NCI-H2029 (cell line): ENCODE measurements at regions not wholly inside any gene's neighbourhood (a gene's known extent, or its start where the extent isn't known, plus 50 kb on each side); places are given as distances from the start of the nearest gene placed in this dataset.
"Not testable (repeated sequence)": the region's sequence is repeated elsewhere in the genome, so short reads cannot be mapped to it uniquely, and the experiment has no call there.

Experiments used
- DNase-seq: peaks from one replicate; lab custom pipeline; 2025; lab: John Stamatoyannopoulos, UW

DNA sequence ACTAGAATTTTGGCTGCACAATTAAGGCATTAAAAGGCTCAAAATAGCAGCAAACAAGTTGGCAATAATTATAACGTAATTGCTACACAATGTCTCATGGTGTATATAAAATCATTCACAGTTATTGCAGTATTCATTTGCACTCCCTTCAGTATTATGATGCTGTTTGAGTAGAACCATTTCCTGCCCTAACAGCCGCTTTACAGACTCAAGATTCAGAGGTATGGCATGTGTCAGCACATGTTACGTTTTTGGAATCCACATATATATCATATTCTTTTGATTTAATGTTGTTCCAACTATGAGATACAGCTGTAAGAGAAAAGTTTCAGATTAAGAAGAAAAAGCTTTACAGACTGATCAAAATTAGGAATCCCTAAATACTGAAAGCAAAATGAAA is 56.3 kb upstream of the NCKAP5 start:
- DNase-seq: no peak

DNA sequence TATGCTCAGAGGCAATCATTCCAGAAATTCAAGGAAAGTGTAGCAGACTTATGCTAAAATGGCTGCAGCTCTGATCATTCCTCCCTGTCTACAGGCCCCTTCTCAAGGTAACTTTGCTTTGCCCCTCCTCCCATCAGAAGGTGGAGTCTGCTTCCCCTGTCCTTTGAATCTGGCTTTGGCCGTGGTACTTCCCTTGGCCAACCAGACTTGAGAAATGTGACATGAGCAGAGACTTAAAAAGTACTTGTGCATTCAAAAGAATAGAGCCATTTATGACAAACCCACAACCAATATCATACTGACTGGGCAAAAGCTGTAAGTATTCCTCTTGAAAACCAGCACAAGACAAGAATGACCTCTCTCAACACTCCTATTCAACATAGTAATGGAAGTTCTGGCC is 59.5 kb upstream of the NCKAP5 start:
- DNase-seq: no peak

DNA sequence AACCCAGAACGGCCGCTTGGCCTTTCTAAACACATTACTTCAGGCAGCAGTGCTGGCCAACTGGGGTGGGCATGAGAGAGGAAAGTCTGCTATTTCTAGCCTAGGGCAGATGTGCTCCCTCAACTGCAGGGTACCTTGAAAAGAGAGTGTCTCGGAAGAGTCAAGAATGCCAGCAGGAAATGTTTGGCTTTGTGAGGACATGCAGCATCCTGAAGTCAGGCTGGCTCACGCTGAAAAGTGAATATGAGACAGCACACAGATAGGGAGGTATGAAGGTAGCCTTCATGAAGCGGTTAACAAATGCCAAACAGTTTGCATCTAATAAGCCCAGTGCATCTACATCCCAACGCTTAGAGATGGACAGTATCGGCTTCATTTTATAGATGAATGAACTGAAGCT is 65.0 kb upstream of the NCKAP5 start:
- no peak for DNase-seq

DNA sequence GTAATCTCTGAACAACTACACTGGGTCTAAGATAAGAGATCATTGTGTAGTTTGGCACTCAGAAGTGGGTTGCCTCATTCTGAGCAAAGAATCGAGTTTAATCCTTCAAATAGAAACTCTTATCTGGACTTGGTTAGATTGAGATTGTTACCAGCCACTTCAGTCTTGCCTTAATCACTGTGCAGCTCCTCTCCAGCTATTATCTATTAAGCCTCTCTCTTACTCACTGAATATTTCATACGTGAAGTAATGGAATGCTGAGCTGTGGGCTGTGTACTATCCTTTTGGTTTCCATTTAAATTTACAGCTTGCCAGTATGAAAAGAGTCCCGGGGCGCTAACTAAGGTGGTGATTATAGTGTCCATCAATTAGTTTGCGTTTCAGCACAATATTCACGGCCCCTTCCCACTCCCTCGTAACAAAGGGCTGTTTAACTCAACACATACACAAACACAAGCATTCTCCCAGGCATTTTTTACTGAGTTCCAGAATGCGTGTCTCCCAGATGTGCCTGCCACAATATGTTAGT is 65.7 kb upstream of the NCKAP5 start:
- no peak for DNase-seq

DNA sequence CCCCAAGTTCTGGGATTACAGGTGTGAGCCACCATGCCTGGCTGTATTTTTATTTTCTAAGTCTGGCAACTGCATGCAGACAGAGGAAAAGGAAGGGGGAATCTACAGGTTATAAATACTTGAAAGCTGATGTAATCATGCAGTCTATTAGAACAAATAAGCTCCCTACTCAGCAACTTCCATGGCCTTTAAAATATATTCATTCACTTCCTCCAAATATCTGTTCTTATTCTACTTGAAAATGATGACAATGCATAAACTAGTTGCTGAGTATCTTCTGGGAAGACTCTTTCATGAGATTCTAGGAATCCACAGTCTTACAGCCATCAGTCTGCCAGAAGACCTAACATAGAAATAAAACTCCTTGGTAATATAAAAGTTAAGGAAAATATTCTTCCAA is 66.9 kb upstream of the NCKAP5 start:
- no peak for DNase-seq

DNA sequence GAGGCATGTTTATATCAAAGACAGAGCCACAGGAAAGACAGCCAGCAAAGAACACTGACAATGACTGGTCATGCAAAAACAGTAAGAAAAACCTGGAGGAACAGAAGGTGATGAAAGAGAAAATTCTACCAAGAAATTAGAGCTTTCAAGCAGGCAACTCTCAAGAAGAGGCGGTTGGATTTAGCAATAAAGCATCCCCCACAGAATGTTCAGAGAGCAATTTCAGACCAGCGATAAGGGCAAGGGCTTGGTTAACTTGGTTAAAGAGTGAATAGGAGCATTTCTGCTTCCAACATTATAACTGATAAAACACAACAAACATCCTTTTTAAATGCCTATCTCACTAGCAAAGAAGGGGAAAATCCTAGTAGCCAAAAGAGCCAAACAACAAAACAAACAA is 68.0 kb upstream of the NCKAP5 start:
- DNase-seq: no peak

DNA sequence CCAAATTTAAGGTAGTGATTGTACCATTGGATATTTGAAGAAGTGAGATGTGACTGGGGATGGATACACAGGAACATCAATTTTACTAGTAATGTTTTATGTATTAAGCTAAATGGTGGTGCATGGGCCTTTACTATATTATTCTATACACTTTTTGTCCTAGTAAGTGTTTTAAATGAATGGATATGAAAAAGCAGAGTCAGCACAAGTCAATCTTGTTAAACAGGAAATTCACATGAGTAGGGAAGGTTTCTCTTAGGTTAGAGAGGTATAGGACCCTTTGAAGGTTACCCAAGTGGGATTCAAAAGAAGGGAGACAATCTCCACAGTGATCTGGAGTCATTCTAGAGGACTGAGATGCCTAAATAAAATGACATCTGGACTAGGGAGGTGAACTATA is 71.8 kb upstream of the NCKAP5 start:
- no peak for DNase-seq

DNA sequence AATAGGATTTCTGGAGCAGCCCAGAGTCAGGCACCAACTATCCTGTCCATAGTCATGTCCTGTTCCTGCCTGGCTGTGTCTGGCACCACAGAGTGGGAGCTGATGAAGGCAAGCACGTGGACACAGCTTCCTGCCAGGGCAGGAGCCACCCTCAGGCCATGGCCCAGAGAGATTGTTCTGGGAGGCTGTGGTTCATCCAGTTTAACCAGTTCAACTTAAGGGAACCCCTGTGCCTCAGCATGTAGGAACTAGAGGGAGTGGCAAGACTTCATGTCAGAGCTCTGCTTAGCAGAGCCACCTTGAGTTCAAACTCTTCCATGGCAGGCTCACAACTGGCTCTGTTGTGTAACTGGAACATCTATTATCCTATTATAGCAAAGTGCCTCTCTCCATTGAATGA is 73.2 kb upstream of the NCKAP5 start:
- no peak for DNase-seq

DNA sequence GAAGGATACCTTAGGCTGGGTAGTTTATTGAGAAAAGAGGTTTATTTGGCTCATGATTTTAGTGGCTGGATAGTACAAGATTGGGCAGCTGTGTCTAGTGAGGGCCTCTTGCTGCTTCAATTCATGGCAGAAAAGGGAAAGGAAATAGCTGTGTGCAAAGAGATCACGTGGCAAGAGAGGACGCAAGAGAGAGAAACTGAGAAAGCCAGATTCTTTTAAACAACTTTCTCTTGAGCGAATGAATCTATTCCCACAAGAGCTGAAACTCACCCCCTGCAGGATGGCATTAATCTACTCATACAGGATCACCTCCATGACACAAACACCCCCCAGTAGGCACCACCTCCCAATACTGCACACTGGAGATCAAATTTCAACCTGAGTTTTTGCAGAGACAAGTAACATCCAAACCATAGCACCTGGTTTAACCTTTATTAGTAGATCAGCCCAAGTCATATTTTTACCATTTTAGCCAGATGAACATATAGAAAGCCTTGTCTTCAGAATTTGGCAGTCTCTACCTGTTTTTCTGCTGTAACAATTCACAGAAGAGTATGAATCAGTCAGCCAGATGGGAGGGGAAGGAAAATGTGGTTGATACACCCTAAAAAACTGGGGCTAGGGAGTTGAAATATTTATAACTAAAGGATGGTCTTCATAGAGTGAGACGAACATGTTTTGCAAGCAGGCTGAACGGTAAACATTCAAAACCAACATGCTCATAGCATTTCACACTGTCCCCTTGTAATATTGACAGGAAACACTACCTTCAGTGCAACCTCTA is 73.9 kb upstream of the NCKAP5 start:
- no peak for DNase-seq

DNA sequence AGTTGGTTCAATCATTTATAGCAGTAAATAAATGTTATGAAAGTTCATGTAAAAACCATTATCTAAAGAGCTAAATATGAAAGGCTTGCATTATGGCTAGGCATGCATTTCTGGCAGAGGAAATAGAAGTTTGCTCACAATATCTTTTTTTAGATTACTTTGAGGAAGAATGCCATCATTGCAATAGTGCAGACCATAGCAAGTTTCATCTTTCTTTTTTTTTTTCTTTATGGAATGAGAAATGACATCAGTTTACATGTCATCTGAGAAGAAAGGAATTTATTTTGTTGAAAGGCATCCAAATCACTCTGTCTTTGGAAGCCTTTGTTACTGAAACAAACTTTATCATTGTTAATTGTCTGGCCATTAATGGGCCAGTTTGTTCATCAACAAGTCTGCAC is 74.5 kb upstream of the NCKAP5 start:
- DNase-seq: no peak

DNA sequence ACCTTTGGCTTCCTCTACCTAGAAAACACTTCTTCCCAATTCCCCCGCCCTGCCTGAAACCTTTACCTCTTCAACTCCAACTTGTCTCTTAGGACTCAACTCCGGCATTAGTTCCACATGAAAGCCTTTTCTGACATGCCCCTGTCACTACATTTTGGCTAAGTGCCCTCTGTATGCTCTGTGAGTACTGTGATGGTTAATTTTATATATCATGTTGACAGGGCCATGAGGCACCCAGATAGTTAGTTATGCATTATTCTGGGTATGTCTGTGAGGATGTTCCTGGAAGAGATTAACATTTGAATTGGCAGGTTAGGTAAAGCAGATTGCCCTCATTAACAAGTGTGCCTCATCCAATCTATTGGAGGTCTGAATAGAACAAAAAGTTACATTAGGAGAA is 75.6 kb upstream of the NCKAP5 start:
- DNase-seq: no peak

DNA sequence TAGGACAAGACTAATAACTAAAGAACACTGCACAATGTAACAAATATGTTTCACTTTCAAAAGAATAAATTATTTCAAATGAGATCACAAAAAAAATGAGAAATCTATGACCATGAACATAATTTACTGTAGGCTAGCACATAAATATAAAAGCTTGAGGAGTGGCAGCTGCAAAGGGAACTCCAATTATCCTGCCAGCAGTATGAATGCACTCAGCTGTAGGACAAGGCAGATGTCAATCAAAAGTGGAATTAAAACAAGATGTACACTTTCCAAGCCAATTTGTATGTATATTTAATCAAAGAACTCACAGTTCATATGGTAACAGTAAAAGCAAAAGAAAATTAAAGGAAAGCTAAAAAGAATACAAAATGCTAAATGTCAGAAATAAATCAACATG is 76.6 kb upstream of the NCKAP5 start:
- no peak for DNase-seq

DNA sequence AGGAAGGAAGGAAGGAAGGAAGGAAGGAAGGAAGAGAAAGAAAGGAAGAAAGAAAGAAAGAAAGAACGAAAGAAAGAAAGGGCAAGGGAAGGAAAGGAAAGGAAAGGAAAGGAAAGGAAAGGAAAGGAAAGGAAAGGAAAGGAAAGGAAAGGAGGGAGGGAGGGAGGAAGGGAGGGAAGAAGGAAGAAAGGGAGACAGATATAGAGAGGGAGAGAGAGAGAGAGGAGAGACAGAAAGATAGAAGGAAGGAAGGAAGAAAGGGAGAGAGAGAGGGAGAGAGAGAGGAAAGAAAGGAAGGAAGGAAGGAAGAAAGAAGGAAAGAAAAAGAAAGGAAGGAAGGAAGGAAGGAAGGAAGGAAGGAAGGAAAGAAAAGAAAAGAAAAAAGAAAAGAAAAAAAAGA is 79.1 kb upstream of the NCKAP5 start:
- DNase-seq: not testable (repeated sequence)

DNA sequence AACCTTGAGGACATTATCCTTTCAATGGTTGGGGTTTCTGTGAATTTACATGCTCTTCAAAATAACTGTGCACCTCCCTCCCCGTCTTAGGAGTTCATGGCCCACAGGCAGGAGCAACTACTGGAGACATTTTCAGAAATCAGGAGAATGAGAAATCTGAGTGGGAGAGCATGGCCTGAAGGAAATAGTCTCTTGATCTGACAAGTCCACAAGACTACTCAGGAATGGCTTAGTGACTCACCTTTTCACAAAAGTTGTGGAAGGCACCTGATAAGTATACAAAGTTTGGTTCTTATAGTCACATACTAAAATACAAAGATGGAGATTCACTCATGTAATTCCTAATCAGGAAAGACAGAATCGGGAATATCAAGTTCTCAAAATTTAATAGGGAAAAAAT is 83.6 kb upstream of the NCKAP5 start:
- DNase-seq: no peak

DNA sequence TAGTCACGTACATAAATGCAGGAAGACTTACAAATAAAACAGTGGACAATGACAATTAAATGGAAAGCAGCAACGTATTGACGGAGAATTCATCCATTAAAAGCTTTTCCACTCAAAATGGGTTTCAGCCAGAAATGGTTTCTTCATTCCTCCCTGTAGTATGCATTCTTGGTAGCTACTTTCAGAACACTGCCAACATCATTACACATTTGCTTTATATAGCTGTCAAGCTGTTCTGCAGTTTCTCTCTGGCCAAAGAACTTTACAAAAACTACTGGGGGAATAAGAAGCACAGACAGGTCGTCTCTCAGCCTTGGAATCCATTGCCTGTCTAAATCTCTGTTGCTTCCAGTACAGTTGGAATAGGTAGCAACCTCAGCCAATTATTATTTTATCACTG is 84.1 kb upstream of the NCKAP5 start:
- DNase-seq: no peak

DNA sequence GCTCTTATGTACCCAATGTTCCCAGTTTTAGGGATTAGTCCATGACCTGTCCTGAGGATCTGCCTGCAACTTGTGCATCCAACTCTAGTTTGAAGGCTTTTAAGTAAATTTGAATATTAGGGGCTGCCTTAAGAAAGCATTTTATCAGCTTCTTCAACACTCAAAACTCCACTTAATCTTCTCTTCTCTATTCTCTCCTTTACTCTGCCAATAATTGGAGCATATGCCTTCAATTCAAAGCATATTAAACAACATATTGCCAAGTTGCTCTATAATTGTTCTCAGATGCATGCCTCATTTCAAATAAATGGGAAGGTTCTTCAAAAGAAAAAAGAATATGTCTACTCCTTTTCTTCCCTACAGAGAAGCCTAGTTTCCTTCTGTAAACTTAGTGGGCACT is 84.8 kb upstream of the NCKAP5 start:
- DNase-seq: no peak

DNA sequence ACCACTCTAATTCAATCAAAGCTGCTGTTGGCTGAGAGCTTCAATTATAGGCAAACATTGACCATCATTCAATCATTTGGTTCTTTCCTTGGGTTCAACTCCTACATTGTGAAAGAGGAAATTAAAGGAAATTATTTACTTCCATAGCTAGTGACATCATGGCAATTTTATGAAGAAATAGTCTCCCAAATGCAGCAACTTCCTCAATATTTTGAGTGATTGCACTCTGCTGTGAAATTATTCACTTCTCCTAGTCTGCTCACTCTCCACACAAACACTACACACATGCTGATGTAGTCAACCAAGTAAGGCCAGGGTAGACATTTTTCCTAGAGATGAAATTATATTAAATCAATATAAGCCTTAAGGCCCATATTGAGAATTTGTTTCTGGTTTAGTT is 86.7 kb upstream of the NCKAP5 start:
- DNase-seq: no peak

DNA sequence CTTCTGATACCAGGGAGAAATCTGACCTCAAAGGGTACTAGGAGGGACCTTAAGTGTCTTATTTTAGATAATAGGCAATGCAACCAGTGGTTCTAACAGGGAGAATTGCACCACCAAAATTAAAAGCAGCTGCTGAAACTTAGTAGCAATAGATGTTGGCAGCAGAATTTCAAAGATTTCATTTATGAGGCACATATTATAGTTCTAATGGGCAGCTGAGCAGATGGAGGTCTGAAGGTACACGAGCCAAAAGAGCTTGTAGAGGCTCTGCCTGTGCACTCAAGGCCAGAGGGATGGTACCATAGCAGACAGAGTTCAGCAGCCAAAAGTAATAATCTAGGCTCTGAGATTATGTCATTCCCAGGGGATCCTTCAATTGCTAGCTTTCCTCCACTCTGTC is 87.3 kb upstream of the NCKAP5 start:
- no peak for DNase-seq

DNA sequence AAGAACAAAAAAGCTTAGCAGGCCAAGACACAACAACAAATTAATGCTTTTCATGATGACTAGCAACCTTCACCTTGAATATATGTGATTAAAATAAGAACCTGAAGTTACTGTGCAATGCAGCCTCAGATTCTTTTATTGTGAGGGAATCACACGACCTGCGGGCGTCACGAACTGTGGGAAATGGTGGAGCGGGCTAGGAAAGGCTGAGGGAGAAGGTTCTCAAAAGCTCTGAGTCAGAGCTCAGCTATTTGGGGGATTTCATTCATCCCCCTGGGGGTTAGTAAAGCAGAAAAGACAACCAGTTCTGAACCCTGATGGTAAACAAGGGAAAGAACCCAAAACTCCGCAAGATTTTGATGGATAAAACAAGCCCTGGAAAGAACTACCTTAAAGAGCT is 89.3 kb upstream of the NCKAP5 start:
- no peak for DNase-seq

DNA sequence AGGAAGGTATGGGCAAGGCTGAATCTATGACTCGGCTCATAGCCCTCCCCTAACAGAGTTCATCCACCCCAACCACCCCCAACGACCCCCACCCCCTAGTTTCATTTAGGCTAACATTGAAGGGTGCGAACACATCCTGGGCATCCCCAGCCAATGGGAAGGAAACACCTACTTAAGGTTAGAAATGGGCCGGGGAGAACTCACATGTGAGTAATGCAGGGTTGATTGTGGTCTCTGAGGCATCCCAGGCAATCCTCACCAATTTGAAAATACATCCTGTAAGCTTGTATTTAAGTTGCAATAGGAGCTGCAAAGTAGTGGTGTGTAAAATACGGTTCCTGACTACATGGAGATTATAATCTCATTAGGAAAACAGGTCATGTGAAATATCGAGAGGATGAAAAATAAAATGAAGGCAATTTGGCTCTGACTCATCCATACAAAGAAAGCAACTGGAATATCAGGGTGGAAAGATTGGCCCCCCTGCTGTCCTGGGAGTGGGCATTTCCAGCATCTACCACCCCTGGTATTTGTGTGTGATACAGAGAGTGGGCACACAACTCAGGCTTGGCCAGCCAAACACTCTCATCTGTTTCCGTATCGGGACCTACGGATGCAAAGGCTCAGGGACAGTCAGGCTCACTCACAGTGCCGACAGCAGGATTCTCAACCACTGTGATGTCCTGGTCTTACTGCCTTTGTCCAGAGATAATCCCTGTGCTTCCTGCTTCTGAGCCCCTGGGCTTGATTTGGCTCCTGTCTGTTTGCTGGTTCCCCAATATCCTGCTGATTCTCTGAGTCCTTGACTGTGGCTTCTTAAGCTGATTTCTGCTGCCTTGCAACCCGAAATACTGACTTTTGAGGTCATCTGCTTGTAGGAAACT is 90.0 kb upstream of the NCKAP5 start:
- no peak for DNase-seq

DNA sequence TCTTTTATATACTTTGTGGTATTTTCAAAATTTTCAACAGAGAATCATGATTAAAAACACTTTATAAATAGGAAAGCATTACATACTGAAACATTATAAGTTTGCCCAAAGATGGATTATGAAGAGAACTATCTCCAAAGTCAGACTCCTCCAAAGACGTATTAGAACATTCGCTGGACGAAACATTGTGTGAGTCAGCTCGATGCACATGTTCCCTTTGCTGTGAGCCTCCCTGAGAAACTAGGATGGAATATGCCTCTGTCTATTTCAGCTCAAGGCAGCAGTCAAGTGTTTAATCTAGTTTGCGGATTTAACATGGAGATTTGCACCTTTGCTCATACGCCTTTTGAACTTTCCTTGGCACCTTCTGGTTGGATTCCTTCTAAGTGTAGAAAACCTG is 92.2 kb upstream of the NCKAP5 start:
- DNase-seq: no peak

DNA sequence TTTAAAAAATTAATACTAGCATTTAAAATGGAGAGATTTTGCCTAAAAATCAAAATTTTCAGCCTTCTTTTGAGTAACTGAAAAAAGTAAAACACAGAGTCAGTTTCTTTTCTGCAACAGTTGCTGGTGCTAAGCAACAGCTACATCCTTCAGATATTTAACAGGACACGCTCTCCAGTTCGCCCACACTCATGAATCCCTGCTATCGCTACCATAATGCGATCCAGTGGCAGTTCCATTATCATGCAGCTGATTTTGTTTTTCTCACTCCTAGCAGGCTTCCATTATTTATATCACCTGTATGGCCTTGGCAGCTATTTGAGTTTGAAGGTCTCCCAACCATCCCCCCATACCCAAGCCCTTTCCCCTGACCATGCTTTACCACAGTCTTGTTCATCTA is 93.1 kb upstream of the NCKAP5 start:
- no peak for DNase-seq

DNA sequence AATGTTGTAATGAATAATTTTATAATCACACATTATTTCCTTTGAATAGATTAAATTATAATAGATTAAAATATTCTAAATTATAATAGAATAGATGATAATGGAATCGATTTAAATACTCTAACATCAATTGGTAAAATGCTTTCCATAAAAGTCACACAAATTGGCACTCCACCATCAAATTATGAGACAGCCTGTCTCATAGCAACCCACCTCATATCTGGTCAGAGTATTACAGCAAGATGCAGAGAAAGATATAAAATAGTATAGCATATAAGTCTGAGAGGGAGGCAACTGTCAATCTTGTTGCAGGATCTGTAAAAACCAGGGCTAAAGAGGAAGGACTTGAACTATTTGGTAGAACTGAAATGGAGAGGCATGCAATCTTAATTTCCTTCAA is 98.4 kb upstream of the NCKAP5 start:
- no peak for DNase-seq
